ENCODE measurements at regions not wholly inside any gene's neighbourhood (a gene's known extent, or its start where the extent isn't known, plus 50 kb on each side); places are given as distances from the start of the nearest gene placed in this dataset.
A peak's percentile ranks its signal among the peaks of the same experiment; 100 is the strongest.
"Not testable (repeated sequence)": the region's sequence is repeated elsewhere in the genome, so short reads cannot be mapped to it uniquely, and the experiment has no call there.

DNA sequence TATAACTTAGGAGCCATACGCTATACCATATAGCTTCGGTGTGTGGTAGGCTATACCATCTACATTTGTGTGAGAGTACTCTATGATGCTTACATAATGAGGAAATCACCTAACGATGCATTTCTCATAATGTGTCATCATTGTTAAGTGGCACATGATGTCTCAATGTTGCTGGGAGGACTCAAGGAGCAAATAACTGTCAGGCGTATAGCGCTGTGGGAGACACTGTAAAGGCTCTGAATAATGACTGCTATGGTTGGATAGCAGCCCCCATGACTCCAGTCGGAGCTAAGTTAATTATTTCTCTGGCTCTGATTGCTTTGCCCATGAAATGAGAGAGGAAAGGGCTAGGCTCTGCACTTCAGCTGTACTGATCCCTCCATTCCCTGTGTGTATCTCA, 197.2 kb downstream of the RGS9 start:
- no peak for ATAC-seq
- H3K4me1 Mint-ChIP-seq: no peaks in the 10 kb centered on the region
- H3K4me3 Mint-ChIP-seq: no peak overlapping the region
- H3K27ac Mint-ChIP-seq: no peak overlapping the region
- H3K9me3 Mint-ChIP-seq: peaks cover 10% of the 10 kb centered on the region
- no peaks in the 10 kb centered on the region for H3K36me3 Mint-ChIP-seq
- H3K27me3 Mint-ChIP-seq: peaks cover 46% of the 10 kb centered on the region

DNA sequence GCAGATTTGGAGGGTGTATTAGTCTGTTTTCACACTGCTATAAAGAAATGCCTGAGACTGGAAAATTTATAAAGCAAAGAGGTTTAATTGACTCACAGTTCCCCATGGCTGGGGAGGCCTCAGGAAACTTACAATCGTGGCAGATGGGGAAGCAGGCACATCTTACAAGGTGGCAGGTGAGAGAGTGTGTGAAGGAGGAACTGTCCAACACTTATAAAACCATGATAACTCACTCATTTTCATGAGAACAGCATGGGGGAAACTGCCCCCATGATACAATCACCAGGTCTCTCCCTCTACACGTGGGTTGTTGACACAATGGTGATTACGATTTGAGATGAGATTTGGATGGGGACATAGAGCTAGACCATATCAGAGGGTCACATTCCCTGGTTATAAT, 195.6 kb downstream of the RGS9 start:
- Mint-ChIP-seq H3K36me3 (no peaks in the 10 kb centered on the region), H3K27ac (no peak overlapping the region), H3K9me3 (peaks cover 6% of the 10 kb centered on the region), H3K27me3 (peaks cover 38% of the 10 kb centered on the region), H3K4me3 (no peak overlapping the region), H3K4me1 (no peaks in the 10 kb centered on the region)
- no peak for ATAC-seq

DNA sequence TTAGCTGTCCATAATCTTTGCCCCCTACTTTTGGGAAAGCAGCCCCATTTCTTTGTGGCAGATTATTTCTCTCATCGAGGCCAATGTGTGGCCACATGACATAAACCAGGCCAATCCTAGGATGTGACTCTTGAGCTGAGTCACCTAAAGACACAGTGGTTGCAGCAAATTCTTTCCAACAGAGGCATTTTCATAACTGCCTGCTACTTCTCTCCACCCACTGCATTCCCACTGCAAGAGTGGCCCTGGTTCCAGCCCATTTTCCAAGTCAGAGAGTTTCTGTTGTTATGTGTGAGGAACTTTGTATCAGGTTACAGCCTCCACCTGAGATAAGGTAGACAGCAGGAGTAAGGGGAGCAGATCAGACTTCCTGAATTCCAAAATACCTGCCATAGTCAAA, 195.2 kb downstream of the RGS9 start:
- Mint-ChIP-seq H3K36me3 (no peaks in the 10 kb centered on the region), H3K4me3 (no peak overlapping the region), H3K4me1 (no peaks in the 10 kb centered on the region), H3K27ac (no peak overlapping the region), H3K9me3 (peaks cover 3% of the 10 kb centered on the region), H3K27me3 (peaks cover 34% of the 10 kb centered on the region)
- no peak for ATAC-seq

DNA sequence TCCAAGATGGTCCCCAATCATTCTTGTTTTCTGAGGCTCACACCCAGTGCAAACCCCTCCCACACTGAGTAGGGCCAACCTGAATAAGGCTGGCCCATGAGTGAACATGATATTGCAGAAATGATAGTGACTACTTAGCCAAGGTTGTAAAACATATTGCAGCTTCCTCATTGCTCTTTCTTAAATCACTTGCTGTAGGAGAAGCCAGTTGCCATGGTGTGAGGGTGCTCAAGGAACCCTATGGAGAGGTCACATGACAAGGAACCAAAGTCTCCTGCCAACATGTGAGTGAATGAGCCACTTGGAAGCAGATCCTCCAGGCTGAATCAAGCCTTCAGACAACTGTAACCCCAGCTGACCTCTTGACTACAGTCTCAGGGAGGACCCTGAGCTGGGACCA, 191.4 kb downstream of the RGS9 start:
- Mint-ChIP-seq H3K9me3 (no peaks in the 10 kb centered on the region), H3K27me3 (peaks cover 15% of the 10 kb centered on the region), H3K4me1 (no peaks in the 10 kb centered on the region), H3K4me3 (no peak overlapping the region), H3K27ac (no peak overlapping the region), H3K36me3 (no peaks in the 10 kb centered on the region)
- ATAC-seq: no peak

DNA sequence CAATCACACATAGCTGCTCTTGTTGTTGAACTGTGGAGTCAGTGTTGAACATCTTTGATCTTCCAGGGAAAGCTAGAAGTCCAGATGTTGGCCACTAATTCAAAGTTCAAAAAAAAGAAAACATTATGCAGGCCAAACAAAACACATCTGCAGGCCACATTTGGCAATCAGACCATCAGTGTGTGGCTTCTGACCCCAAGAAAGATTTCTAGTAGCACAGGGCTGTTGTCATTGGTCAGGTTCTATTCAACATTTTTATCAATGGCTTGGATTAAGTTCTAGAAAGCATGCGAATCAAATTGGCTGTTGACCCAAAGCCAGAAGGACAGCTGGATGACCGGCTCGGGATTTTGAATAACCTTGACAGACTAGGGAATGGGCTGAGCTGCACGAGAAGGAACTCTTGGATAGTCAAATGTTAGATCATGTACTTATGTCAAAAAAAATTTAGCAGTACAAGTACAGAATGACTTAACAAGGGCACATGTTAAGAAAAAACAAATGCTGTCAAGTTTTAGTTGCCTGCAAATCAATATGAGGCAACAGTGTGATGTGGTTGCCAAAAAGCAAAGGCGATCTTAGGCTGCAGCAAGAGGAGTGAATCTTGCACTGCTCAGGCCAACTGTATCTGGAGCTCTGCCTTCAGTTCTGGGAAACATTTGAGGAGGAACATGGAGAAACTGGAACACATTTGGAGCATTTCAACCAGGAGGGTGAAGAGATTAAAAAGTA, 187.6 kb downstream of the RGS9 start:
- H3K36me3 Mint-ChIP-seq: no peaks in the 10 kb centered on the region

DNA sequence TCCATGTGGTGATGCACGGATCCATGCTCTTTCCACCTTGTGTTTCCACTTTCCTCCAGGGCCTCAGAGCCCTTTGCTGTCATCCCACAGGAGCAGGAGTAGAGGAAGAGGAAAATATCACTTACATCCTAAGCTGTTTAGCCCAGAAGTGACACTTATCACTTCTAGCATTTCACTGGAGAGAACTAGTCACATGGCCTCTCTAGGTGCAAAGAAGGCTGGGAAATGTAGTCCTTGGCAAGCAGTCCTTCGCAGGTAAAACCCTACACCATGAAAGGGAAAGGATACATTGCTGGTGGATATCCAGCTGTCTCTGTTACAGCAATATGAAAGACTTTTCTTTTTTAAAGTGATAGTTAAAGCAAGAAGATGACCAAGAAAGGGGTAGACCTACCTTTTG, 185.9 kb downstream of the RGS9 start:
- Mint-ChIP-seq H3K4me1 (no peaks in the 10 kb centered on the region), H3K27ac (no peak overlapping the region), H3K9me3 (no peaks in the 10 kb centered on the region), H3K36me3 (no peaks in the 10 kb centered on the region), H3K4me3 (no peak overlapping the region), H3K27me3 (no peaks in the 10 kb centered on the region)
- ATAC-seq: no peak

More for the DNA sequence above, 187.6 kb downstream of the RGS9 start:
- Mint-ChIP-seq H3K27ac (no peak overlapping the region), H3K4me3 (no peak overlapping the region), H3K9me3 (no peaks in the 10 kb centered on the region), H3K27me3 (no peaks in the 10 kb centered on the region), H3K4me1 (no peaks in the 10 kb centered on the region)
- ATAC-seq: no peak

DNA sequence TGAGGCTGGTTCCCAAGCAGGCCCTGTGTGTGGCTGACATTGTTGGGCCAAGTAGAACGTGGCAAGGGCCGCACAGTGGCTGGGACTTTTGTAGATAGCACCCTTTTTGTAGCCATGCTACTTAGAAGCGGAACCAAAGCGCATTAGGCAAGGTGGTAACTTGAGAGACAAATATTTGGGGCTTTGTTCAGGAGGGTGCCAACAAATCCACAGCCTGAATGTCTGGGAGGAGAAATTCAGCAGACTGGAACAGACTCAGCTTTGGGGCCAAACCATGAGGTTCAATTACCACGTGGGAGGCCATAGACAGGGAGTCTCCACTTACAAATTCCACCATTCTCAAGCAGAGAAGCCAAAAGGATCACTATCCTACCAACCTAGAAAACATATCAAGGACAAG, 183.7 kb downstream of the RGS9 start:
- H3K9me3 Mint-ChIP-seq: no peaks in the 10 kb centered on the region
- peaks cover 11% of the 10 kb centered on the region for H3K27me3 Mint-ChIP-seq
- H3K4me1 Mint-ChIP-seq: no peaks in the 10 kb centered on the region
- H3K4me3 Mint-ChIP-seq: no peak overlapping the region
- no peaks in the 10 kb centered on the region for H3K36me3 Mint-ChIP-seq
- no peak overlapping the region for H3K27ac Mint-ChIP-seq
- no peak for ATAC-seq

DNA sequence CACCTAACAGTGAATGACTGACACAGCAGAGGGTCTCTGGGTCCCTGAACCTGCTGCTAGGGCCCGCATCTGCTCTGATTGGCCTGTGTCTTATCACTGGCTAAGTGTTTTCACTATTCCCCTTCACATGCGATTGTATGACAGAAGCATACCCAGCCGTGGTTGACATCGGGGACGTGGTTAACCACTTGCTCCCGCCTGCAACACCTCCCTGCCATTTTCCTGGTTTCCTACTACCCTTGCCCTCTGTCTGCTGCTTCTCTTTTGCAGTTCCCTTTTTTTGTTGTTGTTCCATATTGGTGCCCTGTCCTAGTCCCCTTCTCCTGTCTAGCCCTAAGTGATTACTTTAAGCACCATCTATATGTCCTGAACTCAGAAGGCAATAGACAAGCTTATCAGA, 177.0 kb downstream of the RGS9 start:
- Mint-ChIP-seq H3K27me3 (peaks cover 49% of the 10 kb centered on the region), H3K36me3 (no peaks in the 10 kb centered on the region), H3K4me1 (no peaks in the 10 kb centered on the region), H3K9me3 (no peaks in the 10 kb centered on the region), H3K4me3 (no peak overlapping the region), H3K27ac (no peak overlapping the region)
- ATAC-seq: peak; percentile 52

DNA sequence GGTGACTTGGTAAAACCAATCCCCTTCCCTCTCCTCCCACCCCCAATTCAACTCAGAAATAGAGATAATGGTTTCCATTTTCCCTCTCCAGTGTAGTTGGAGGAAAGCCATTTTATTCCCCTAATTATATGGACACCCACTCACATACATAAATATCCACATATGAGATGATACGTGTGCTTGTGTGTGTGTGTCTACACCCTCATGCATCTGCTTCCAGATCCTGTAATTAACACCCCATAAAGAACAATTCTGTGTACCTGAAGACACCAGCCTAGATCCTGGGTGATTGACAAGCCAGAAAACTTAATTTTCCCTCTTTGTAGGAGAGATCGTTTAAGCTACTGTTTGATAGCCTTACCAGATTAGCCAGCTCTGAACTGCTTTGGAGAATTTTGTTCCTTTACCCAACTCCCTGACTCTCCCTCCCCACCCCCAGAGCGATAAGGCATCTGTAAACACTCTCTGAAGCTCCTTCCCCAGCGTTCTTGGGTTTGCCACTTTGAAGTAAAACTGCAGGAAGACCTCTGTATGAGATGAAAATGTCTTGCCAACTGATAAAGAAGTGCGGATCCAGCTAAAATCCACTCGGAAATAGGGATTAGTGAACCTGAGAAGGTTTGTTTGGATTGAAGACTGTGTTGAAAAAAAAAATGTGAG, 175.7 kb downstream of the RGS9 start:
- peaks cover 49% of the 10 kb centered on the region for H3K27me3 Mint-ChIP-seq
- H3K27ac Mint-ChIP-seq: no peak overlapping the region
- H3K9me3 Mint-ChIP-seq: no peaks in the 10 kb centered on the region
- no peak overlapping the region for H3K4me3 Mint-ChIP-seq
- H3K36me3 Mint-ChIP-seq: no peaks in the 10 kb centered on the region
- H3K4me1 Mint-ChIP-seq: no peaks in the 10 kb centered on the region
- ATAC-seq: no peak

DNA sequence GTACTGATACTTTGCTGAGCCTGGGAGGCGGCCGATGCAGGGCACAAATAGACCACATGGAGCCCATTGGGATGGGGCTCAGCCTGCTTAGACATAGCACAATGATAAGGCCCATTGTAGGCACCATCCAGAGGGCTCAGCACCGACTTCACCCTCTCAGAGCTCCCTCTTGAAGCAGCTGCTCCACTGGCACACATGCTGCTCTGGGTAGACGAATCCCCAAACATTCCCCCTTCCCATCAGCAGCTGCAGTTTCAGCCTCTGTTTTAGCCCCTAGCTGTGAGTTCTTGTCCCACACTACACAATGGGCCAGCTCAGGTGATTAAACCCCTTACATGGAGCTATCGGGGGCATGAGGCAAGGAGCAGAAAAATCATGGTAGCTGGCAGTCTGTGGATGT, 174.1 kb downstream of the RGS9 start:
- ATAC-seq: no peak
- H3K27me3 Mint-ChIP-seq: peaks cover 38% of the 10 kb centered on the region
- no peaks in the 10 kb centered on the region for H3K4me1 Mint-ChIP-seq

DNA sequence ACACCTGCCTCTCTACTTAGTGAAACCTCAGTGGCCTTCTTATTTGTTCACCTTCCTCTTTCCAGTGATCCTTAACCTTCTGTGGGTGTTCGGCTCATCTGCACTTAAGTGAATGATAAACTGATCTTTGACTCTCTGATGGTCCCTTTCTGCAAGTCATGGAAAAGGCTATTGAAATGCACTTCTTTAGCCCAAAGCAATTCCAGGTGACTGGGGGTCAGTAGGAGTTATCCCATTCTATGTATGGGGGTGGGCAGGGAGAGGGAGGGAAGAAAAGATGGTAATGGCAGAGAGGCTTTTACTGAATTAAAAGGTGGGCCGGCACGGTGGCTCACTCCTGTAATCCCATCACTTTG, 170.8 kb downstream of the RGS9 start:
- Mint-ChIP-seq H3K9me3 (no peaks in the 10 kb centered on the region), H3K4me3 (no peak overlapping the region), H3K27ac (no peak overlapping the region), H3K36me3 (no peaks in the 10 kb centered on the region), H3K4me1 (no peaks in the 10 kb centered on the region), H3K27me3 (peaks cover 29% of the 10 kb centered on the region)
- no peak for ATAC-seq

More for the DNA sequence above, 174.1 kb downstream of the RGS9 start:
- Mint-ChIP-seq H3K36me3 (no peaks in the 10 kb centered on the region), H3K4me3 (no peak overlapping the region), H3K9me3 (no peaks in the 10 kb centered on the region), H3K27ac (no peak overlapping the region)

DNA sequence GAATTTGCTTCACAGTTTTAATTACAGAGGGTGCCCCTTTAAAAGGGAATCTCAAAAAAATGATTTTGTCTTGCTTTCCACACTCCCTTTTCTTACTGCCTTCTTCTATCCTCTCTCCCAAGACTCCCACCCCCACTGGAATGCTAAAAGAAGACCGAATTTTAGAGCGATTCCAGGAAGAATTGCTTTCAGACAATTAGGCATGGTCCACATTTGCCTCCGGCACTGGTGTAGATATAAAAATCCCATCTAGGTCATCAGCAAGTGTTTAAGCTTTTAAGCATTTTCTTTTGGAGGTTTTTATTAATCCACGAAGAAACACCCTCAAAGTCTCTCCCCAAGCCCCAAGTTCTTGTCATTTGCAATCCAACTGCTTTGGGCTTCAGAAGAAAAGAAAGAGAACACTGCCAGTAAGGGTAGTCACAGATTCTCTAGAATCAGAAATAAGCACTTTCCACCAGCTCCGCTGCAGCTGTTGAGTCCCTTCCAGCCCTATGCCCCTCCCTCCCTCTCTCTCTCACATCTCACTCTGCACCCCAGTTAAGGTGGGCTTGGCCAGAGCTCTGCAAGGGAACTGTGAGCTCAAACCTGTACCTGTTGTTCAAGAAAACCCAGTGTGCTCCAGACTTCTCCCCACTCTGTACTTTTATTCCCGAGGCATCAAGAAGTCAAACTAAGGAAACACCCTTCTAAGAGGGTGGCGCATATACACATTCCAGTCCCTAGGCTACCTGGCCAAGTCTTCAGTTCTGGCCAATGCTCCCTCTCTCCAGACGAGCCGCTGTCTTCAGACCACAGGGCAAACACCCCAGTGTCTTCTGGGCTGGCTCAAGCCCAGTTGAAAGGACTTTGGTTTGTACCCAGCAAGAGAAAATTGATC, 170.2 kb downstream of the RGS9 start:
- Mint-ChIP-seq H3K27ac (no peak overlapping the region), H3K27me3 (peaks cover 30% of the 10 kb centered on the region), H3K36me3 (no peaks in the 10 kb centered on the region), H3K4me3 (no peak overlapping the region), H3K9me3 (no peaks in the 10 kb centered on the region), H3K4me1 (no peaks in the 10 kb centered on the region)
- no peak for ATAC-seq

DNA sequence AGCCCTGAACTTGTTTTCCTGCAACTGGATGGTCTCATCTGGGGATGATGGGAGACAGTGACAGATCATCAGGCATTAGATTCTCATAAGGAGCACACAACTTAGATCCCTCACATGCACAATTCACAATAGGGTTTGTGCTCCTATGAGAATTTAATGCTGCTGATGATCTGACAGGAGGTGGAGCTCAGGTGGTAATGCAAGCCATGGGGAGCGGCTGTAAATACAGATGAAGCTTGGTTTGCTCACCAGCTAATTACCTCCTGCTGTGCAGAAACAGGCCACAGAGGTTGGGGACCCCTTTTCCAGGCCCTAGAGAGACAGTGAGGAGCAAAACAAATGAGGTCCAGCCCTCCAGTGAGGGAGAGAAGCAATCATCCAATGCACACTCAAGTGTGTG, 168.6 kb downstream of the RGS9 start:
- no peak overlapping the region for H3K4me3 Mint-ChIP-seq
- H3K4me1 Mint-ChIP-seq: no peaks in the 10 kb centered on the region
- no peaks in the 10 kb centered on the region for H3K9me3 Mint-ChIP-seq
- H3K27ac Mint-ChIP-seq: no peak overlapping the region
- H3K27me3 Mint-ChIP-seq: peaks cover 25% of the 10 kb centered on the region
- no peaks in the 10 kb centered on the region for H3K36me3 Mint-ChIP-seq
- ATAC-seq: no peak

DNA sequence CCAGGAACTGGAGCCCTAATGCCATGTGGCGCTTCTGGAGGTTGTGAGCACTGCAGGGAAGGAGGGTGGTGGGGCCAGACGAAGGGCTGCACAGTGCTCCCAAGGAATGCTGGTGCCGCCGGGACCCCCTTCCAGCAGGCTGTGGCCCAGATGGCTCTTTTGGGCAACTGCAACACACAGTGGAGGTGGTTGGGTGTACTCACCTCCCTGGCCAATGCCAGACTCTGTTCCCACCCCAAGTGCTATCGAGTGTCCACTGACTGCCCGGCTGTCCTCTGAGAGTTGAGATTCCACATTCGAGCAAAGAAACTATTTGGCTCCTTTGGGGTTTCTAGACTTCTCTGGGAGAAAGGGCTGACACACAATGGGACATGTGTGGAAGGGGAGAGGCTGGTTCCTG, 167.9 kb downstream of the RGS9 start:
- H3K9me3 Mint-ChIP-seq: no peaks in the 10 kb centered on the region
- no peak for ATAC-seq

DNA sequence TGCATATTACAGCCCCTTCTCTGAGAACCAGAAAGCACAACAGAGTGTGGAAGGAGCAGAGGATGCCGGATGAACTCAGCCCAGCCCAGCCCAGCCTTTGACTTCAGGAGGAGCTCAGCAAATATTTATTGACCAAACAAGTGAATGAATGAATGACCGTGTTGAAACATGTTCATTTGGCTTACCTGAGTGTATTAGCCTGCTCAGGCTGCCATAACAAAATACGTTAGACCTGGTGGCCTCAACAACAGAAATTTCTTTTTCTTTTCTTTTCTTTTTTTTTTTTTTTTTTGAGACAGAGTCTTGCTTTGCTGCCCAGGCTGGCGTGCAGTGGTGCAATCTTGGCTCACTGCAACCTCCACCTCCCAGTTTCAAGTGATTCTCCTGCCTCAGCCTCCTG, 164.7 kb downstream of the RGS9 start:
- H3K36me3 Mint-ChIP-seq, H3K9me3 Mint-ChIP-seq, H3K4me3 Mint-ChIP-seq, H3K27ac Mint-ChIP-seq, H3K4me1 Mint-ChIP-seq, ATAC-seq: not testable (repeated sequence)
- H3K27me3 Mint-ChIP-seq: peaks cover 20% of the 10 kb centered on the region

More for the DNA sequence above, 167.9 kb downstream of the RGS9 start:
- Mint-ChIP-seq H3K27me3 (peaks cover 20% of the 10 kb centered on the region), H3K36me3 (no peaks in the 10 kb centered on the region), H3K27ac (no peak overlapping the region), H3K4me3 (no peak overlapping the region), H3K4me1 (no peaks in the 10 kb centered on the region)
